ELR (cell line): ENCODE measurements at regions not wholly inside any gene's neighbourhood (a gene's known extent, or its start where the extent isn't known, plus 50 kb on each side); places are given as distances from the start of the nearest gene placed in this dataset.

Source experiments
- DNase-seq: peaks from one replicate; pipeline ENCODE4 v3.0.0-alpha.2; 2015; ENCODE audit warnings: low read depth

DNA sequence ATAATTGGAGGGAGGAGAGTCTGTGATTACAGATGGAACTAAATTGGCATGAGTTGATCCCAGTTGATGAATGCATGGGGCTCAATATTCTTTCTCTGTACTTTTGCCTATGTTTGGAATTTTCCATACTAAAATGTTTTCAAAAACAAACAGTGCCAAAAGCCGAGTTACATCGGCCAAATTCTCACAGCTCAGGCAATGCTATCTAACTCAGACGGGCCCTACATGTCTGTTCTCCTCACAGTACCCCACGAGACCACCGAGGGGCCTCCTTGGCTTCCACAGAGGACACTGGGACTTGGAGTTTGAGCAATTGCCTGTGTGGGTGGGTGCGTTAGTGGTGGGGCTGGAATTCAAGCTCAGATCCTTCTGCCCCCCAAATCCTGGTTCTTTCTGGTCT is 413.2 kb downstream of the CDH26 start:
- DNase-seq = no peak

DNA sequence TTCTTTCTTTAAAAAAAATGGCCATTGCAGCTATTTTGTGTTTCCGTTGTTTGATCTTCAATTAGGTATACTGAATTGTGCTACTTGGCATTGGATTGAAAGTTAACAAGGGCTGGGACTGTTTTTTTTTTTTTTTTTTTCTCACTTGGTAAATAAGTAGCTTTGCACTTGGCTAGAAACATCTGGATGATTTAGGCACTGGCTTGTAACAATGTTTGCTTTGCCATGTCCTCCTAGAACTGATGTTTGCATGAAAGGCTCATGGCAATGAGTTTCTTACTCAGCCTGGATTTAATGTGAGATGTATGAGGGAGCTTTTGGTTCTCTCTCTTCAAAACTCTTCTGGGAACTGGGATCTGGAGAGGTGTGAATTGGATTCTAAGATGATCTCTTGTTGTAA is 414.1 kb downstream of the CDH26 start:
- no peak for DNase-seq

DNA sequence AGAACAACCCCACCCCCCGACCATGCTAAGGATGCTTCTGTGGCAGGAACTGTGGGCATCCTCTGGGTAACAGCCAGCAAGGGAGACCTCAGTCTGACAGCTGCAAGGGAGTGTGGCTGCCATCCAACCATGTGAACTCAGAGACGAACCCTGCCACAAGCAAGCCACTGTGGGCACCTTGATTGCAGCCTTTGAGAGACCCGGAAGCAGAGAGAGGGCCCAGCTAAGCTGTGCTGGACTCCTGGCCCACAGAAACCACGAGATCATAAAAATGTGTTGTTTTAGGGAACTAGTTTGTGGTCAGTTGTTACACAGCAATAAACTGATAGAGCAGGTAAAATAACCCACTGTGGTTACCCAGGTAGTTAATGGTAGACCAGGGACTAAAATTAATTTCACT is 414.6 kb downstream of the CDH26 start:
- DNase-seq = no peak

DNA sequence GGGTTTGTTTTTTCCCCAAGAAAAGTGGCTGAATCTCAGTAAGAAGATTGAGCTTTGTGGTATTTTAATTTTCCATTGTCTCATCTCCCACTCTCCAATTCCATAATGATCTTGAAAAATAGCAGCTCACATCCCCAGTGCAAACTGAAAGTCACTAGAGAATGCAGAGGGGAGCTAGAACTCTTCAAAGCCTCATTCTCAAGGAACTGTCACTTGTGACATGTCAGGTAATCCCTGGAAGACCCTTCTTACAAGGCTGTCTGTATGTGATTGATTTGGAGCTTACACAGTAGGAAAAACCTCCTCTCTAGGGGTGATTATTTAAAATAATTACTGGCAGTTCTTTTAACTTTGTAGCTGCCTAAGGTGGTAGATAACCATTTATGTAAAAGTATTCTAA is 420.4 kb downstream of the CDH26 start:
- no peak for DNase-seq

DNA sequence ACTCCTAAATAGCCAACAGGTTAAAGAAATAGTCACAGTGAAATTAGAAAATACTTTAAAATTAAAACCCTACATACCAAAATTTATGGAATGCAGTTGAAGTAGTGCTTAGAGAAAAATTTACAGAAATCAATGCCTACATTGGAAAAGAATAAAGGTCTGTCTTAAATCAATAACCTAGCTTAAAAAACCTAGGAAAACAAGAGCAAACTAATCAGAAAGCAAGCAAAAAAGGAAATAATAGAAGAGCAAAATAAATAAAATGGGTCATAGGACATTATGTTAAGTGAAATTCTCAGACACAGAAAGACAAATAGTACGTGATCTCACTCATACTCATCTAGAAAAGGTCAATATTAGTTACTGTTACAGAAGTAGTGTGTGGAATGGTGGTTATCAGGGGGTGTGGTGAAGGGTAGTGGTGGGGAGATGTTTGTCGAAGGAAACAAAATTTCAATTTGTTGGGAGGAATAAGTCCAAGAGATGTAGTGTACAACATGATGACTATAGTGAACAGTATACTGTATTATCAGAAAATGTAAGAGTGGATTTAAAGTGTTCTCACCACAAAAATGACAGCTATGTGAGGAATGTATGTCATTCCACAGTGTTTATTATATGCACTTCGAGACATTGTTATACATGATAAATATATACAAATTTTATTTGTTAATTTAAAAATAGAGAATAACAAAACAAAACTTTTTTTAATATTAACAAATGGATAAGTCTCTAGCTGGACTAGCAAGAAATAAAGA is 423.6 kb downstream of the CDH26 start:
- peak; percentile 32 for DNase-seq

DNA sequence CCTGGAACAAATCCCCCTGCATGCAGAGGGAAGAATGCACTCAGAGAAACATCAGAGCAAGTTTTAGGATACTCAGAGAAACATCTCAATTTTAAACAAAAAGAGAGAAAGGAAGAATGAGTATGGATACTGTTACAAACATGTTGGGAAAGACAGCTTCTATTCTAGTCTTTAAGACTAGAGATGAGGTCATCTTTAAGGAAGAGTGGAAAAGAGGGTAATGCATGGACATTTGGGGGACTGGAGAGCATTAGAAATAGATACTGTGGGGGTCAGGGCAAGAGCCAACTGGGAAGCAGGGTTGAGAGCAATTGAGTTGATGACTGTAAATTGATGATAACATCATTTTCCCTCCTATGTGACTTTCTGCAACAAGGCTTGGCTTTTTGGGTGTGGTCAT is 431.2 kb downstream of the CDH26 start:
- no peak for DNase-seq

DNA sequence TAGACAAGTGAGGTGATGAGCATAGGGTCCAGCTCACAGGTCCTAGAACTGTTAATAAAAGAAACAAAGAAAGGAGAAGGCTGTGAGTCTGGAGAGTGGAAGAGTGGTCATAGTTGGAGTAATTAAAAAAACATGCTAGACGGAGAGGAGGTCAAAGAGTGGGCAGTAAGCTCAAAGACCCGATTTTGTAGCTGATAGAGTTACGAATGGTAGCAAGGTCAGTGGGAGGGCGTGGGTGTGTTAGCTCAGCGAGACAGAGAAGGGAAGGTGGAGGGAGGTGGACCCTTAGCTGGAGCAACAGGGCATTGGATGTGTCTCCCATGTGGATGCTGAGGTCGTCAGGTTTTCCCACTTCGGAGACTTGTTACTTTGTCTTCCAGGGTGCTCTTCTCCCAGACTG is 431.7 kb downstream of the CDH26 start:
- DNase-seq = no peak

DNA sequence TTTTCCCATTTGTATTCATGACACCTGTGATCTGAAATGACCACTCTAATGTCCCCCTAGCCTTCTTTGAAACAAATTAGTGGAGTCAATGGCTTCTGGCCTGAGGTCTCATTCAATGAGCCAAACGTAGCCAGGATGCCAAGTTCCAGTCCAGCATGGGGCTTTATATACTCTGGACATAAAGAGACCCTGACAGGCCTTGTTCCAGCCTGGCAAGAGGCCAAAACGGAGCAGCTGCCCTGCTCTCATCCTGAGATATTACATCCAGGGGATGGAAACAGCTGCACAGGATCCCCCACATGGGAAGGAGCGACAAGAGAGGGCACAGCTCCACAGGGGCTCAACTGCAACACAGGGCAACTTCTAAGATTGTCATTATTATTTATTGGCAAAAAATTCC is 437.8 kb downstream of the CDH26 start:
- DNase-seq = no peak

DNA sequence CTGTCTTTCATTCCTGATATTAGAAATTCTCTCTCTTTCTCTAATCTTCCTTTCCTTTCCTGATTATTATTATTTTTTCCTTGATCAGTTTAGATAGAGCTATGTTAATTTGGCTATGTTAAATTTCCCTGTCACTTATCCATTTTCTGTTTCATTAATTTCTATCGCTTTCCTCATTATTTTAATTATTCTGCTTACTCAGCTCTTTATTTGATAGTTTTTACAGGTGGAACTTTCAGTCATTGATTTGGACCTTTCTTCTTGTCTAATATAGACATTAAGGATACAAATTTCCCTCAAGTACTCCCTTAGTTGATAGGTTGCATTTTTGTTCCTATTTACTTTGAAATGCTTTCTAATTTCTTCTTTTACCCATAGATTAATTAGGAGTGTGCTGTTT is 442.3 kb downstream of the CDH26 start:
- no peak for DNase-seq

DNA sequence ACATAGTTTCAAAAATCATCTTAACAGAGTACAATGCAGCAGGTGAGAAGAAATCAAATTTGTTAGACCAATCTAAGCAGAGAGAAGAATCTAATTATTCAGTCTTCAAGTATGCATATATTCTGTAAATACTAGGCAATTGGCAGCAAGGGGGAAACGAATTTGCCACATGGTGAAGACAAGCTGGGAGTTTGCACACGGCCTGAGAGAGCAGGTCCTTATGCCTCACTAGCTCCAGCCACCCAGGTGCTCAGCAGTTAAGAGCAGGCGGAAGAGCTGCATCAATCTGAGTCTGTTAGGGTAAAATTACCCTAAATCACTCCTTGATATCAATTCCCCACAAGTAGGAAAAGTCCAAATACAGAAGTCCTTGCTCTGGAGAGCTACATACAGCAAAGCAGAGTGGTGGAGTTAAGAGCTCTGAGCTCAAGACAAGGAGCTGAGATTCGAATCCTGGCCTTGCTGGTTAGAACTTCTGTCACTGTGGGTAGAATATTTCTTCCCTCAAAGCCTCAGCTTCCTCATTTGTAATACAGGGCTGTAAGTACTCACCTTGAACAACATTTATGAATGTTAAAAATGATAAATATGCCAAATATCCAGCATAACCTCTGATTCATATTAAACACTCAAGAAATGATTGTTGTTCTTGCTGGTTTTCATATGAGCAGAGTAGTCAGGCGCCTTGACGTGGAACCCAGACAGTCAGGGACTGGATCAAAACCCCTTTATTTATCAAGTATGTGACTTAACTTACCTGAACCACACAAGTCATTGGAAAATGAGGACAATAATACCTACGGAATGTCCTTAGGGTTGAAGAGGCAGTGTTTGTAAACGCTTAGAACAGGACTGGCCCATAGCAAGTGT is 444.2 kb downstream of the CDH26 start:
- no peak for DNase-seq

DNA sequence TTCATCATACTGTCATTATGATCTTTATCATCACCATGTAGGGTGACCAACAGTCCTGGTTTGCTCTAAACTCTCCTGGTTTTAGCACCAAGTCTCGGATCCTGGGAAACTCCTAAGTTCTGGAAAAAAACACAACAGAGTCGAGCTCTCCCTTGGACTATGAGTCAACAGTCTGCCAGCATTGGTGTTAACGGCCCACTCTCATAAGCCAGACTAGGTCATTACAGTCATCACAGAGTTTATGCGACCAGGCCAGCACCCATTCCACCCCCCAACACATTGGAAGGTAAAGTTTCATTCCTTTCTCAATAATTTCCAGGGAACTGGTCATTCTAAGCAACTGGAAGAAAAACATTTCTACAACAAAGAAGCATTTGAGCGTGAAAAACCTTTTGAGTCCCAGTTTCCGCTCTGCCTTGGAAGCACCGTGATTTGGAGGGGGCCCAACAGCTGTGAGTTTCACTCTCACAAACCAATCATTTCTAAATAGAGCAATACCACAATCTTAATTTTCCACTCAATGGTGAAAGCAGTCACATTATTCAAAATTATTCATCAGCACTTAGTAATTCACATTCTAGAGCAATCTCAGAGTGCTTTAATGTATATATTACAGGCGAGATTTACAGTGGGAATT is 445.0 kb downstream of the CDH26 start:
- DNase-seq = no peak

DNA sequence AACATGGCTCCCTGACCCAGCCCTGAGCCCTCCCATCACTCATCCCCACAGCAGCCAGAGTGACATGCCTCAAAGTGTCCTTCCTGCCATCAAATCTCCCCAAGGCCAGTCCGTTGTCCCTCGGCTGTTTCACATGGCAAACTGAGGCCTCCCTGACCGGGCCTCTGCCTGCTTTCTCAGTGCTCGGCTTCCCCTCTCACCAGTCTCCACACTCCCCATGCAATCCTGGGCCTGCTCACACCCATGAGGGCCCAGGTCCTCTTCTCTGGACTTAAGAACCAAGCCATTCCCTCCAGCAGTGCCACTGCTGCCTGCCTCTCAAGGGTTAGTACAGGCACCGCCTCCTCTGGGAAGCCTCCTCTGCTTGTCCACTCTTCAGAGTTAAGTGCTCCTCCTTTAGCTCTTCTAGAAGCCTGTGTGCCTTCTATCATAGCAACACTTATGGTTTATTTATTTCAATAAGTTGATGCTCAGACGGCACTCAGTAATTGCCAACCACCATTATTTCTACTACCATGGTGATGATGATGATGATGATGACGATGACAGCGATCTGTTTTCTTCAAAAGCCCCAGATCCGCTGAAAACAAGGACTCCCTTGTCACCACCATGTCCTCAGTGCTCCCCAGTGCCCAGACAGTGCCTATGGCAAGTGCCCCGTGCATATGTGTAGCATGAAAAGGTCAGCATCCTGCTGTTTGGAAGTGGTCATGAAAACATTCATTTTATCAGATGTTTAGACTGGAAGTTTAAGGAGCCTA is 449.0 kb downstream of the CDH26 start:
- DNase-seq = no peak

DNA sequence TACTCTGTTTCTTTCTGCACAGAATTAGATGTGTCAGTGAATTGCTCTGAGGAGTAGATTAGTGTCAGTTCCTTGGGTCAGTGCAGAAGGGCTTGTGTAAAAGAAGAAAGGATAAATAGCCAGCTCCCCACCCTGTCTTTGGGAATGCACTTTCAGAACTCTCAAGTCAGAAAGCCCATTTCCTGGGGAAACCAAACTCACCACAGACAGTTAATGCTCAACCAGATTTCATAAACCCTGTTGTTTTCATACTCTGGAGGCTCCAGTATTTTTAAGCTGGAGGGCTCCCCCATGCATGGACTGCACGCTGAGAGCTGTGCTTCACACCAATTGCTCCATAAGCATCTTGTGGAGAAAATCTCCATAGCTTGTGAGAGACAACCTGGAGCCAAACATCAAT is 449.7 kb downstream of the CDH26 start:
- no peak for DNase-seq

DNA sequence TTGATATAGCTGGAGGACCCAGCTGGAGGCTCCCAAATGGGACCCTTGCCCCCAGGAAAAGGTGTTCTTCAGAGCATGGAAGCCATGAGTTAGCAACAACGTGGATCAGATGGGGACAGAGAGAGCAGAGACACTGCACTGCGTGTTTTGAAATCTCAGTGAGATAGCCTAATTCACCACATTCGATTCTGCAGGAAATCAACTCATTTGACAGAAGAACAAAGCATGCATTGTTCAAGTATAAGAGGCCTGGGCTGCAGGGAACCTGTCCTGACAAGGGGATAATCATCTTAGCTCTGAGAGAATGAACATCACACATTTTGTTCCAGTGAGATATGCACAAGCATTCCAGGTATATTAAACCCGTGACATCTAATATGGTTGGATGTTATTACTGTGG is 450.2 kb downstream of the CDH26 start:
- DNase-seq = no peak

DNA sequence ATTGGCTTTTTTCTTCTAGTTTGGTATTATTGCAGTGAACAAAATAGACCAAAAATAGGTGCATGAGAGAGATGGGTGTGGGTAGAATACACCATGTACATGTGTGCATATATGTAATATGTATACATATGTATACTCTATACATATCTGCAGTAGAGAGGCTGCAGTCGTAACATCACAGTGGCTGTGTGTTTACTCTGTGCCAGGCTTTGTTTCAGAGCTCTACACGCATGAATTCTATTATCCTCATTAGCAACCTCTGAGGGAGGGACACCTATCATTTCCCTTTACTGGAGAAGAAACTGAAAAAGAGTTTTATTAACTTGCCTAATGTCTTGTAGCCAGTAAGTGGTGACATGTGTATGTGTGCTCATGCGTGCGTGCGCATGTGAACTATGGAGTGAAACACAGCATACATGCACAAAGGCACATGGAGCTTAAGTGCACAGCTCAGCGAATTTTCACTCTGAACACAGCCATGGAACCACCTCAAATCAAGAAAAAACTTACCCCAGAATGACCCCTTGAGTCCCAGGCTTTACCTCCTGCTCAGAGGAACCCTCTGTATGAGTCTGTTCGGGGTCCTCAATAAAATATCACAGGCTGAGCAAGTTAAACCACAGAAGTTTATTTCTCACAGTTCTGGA is 452.5 kb downstream of the CDH26 start:
- DNase-seq = no peak

DNA sequence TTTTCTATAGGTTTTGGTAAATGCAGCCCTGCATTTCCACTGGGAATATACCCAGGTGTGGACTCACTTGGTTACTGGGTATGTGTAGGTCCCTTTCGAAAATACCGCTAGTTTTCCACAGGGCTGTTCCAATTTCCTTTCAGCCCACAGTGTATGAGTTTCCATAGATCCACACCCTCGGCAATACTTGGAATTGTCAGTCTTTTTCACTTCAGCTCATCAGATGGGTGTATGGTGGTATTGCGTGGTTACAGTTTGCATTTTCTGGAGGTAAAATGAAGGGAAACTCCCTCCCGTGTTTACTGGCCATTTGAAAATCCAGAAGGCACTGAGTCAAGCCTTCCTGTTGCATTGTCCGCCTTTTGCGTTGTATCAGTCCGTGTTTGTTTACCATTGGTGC is 453.6 kb downstream of the CDH26 start:
- no peak for DNase-seq

DNA sequence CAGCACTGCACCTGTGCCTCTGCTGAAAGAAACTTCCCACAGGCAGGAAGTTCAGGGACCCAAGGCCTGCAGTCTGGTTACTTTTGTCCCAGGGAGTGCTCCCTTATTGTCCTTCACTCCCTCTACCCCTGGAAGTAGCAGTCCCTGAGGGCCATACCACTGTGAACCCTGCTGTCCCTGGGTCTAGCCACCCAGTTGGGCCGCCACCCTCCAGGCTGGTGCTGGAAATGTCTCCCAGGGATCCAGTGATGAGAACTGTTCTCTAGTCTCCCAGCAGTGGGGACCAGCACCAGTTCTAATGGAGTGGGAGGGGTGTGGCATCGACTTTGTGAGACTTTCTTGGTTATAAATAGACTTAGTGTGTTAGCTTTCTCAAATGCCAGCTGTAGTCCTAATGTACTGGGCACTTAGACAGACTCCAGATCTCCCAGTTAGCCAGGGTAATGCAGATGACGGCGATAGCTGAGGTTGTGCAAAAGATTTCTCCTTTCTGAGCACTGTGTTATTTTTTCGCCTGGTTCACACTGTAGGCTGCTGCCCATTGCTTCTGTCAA is 462.5 kb downstream of the CDH26 start:
- DNase-seq = no peak

DNA sequence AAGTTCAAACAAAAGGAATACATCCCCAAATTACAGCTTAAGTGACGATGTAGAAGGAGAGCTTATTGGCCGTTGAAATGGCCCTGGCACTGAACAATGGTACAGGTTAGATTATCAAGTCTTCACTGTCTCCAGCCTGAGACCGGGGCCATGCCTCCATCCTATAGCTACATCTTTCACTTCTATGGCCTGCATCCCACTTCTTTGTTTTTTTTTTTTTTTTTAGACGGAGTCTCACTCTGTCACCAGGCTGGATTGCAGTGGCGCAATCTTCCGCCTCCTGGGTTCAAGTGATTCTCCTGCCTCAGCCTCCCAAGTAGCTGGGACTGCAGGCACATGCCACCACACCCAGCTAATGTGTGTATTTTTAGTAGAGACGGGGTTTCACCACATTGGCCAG is 464.6 kb downstream of the CDH26 start:
- DNase-seq = no peak

DNA sequence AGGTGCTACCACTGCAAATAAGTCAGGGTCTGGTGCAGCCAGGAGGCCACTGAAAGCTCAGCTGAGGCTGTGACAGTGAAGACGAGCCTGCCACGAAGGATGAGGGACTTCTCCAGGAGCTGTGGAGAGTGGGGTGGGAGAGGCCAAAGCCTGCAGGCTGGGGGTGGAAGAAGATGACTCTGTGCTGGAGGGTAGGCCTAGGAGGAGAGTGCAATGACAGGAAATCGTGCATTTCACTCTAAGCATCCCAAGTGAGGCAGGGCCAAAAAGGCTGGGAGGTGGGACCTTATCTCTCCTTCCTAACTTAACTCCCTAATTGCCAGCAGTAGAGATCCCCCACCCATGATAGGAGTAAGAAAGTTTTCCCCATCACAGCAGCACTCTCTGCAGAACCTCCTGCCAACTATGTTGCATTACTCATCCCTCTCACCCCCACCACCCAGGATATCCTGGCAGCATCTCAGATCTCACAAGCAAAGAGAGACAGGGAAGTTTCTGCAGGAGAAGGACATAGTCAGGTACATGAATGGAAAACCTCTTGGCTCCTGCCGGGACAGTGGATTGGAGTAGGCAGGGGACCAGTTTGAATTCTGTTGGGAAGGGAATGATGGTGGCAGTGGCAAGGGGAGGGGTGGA is 466.2 kb downstream of the CDH26 start:
- DNase-seq = no peak

DNA sequence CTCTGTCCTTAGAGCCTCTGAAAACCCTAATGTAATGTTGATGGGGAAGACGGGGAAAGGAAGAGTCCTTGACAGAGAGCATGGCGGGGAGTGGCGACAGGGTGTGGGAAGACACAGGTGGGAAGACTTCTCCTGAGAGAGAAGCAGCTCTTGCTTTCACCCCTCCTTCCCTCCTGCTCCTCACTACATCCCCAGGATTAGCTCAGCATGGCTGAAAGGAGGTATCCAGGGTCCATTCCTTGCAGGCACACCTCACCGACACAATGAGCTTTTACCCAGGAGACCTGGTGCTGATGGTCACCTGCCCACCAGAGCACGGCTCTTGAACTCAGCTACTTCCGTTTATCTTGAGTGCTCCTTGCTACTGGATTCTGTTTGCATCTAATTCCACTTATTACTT is 469.3 kb downstream of the CDH26 start:
- DNase-seq = no peak

DNA sequence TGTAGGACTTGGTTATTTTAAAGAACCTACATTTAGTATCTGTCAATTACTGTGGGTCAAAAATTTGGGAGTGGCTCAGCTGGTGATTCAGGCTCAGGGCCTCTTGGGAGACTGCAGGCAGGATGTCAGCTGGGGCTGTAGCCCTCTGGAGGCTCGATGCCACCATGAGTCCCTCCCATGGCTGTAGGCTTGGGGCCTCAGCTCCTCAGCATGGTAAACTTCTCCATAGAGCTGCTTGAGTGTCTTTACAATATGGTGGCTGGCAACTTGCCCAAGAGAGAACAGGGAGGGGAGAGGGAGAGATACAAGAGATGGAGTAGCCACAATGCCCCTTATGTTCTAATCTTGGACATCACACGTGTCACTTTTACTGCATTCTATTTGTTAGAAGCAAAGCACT is 470.4 kb downstream of the CDH26 start:
- DNase-seq = no peak
